Esophagus (tissue), 2 donors: ENCODE measurements at regions not wholly inside any gene's neighbourhood (a gene's known extent, or its start where the extent isn't known, plus 50 kb on each side); places are given as distances from the start of the nearest gene placed in this dataset.

Source experiments
- H3K27ac ChIP-seq, 2 donors: one replicate each; pipeline ENCODE4 v1.5.1; 2013; ENCODE audit warnings: low read depth in 2 of 2, mild to moderate bottlenecking in 2 of 2, inconsistent platforms in 1 of 2, low read length in 1 of 2, moderate library complexity in 1 of 2
- H3K27me3 ChIP-seq, 2 donors: one replicate each; pipeline ENCODE4 v1.6.1; 2013; ENCODE audit warnings: low read length in 2 of 2, control low read depth in 1 of 2, mild to moderate bottlenecking in 1 of 2; ENCODE audit not compliant: insufficient read depth in 2 of 2, control insufficient read depth in 1 of 2
- H3K36me3 ChIP-seq, 2 donors: one replicate each; pipeline ENCODE4 v1.6.1; 2013; ENCODE audit warnings: low read length in 1 of 2; ENCODE audit not compliant: control insufficient read depth in 2 of 2, insufficient read depth in 2 of 2
- H3K4me1 ChIP-seq, 2 donors: one replicate each; pipeline ENCODE4 v1.6.1; 2013; ENCODE audit warnings: low read length in 1 of 2; ENCODE audit not compliant: control insufficient read depth in 2 of 2, insufficient read depth in 2 of 2
- H3K4me3 ChIP-seq, 2 donors: one replicate each; pipeline ENCODE4 v1.5.1; 2013; ENCODE audit warnings: low read length in 2 of 2, mild to moderate bottlenecking in 2 of 2, low read depth in 1 of 2, moderate library complexity in 1 of 2
- H3K9me3 ChIP-seq, 2 donors: one replicate each; pipeline ENCODE4 v1.6.1; 2013; ENCODE audit warnings: mild to moderate bottlenecking in 2 of 2, low read depth in 1 of 2, low read length in 1 of 2, moderate library complexity in 1 of 2; ENCODE audit not compliant: control insufficient read depth in 2 of 2, insufficient read depth in 1 of 2
- WGBS, 2 donors: extraction: QIAGEN DNeasy Blood & Tissue Kit; methylation state at CpG; one replicate each; pipeline ENCODE4 v1.1.7; 2013; 5-methylcytosine and 5-hydroxymethylcytosine counted together
- donor health status: healthy with polysubstance abuse.
- donor health status: Bipolar disorder and iron deficiency.

- no peak overlapping the region for H3K4me3 ChIP-seq
- no peaks in the 10 kb centered on the region for H3K27me3 ChIP-seq
- no peaks in the 10 kb centered on the region for H3K36me3 ChIP-seq
- no peaks in the 10 kb centered on the region for H3K9me3 ChIP-seq
- no peak overlapping the region for H3K27ac ChIP-seq
- no peaks in the 10 kb centered on the region for H3K4me1 ChIP-seq
Measured at GRCh38 chr4:126710935-126711334, 921.8 kb upstream of the INTU start.

- peaks cover 0 to 3% of the 10 kb centered on the region in 2 donors for H3K9me3 ChIP-seq
- H3K36me3 ChIP-seq, result no peaks in the 10 kb centered on the region
- H3K4me1 ChIP-seq, result no peaks in the 10 kb centered on the region
- 90 to 93% methylated on average over 8 of the region's 8 CpGs for WGBS, 2 donors
- H3K4me3 ChIP-seq, result no peak overlapping the region
- H3K27me3 ChIP-seq, result no peaks in the 10 kb centered on the region
- no peak overlapping the region for H3K27ac ChIP-seq
Measured at GRCh38 chr4:126715067-126715466, 917.7 kb upstream of the INTU start.

- WGBS, 2 donors, result 88 to 93% methylated on average over 3 of the region's 3 CpGs
- Histone ChIP-seq H3K4me1 (no peaks in the 10 kb centered on the region), H3K4me3 (no peak overlapping the region), H3K9me3 (peaks cover 0 to 3% of the 10 kb centered on the region in 2 donors), H3K27me3 (no peaks in the 10 kb centered on the region), H3K27ac (no peak overlapping the region), H3K36me3 (no peaks in the 10 kb centered on the region)
Measured at GRCh38 chr4:126715681-126716080, 917.1 kb upstream of the INTU start.

- Histone ChIP-seq H3K9me3 (peaks cover 0 to 3% of the 10 kb centered on the region in 2 donors), H3K4me1 (no peaks in the 10 kb centered on the region), H3K36me3 (no peaks in the 10 kb centered on the region), H3K4me3 (no peak overlapping the region), H3K27me3 (peaks cover 0 to 2% of the 10 kb centered on the region in 2 donors), H3K27ac (no peak overlapping the region)
- 40 to 49% methylated on average over 4 of the region's 4 CpGs for WGBS, 2 donors
Measured at GRCh38 chr4:126718136-126718535, 914.6 kb upstream of the INTU start.

- Histone ChIP-seq H3K36me3 (no peaks in the 10 kb centered on the region), H3K27ac (no peak overlapping the region), H3K9me3 (peaks cover 0 to 3% of the 10 kb centered on the region in 2 donors), H3K27me3 (peaks cover 0 to 2% of the 10 kb centered on the region in 2 donors), H3K4me1 (no peaks in the 10 kb centered on the region), H3K4me3 (no peak overlapping the region)
- WGBS, 2 donors, result 79 to 83% methylated on average over 3 of the region's 3 CpGs
Measured at GRCh38 chr4:126719852-126720251, 912.9 kb upstream of the INTU start.

GRCh38 chr4:126725906-126726305 is 906.9 kb upstream of the INTU start:
- no peak overlapping the region for H3K27ac ChIP-seq
- peaks cover 0 to 2% of the 10 kb centered on the region in 2 donors for H3K27me3 ChIP-seq
- no peaks in the 10 kb centered on the region for H3K36me3 ChIP-seq
- no peak overlapping the region for H3K4me3 ChIP-seq
- H3K9me3 ChIP-seq, result no peaks in the 10 kb centered on the region
- H3K4me1 ChIP-seq, result no peaks in the 10 kb centered on the region

- 82 to 95% methylated on average over 1 of the region's 1 CpG for WGBS, 2 donors
- H3K27ac ChIP-seq, result no peak overlapping the region
- H3K9me3 ChIP-seq, result no peaks in the 10 kb centered on the region
- no peaks in the 10 kb centered on the region for H3K36me3 ChIP-seq
- no peaks in the 10 kb centered on the region for H3K27me3 ChIP-seq
- H3K4me1 ChIP-seq, result no peaks in the 10 kb centered on the region
- no peak overlapping the region for H3K4me3 ChIP-seq
Measured at GRCh38 chr4:126727461-126727860, 905.3 kb upstream of the INTU start.

GRCh38 chr4:126731062-126731461 is 901.7 kb upstream of the INTU start:
- Histone ChIP-seq H3K4me1 (no peaks in the 10 kb centered on the region), H3K36me3 (no peaks in the 10 kb centered on the region), H3K27me3 (no peaks in the 10 kb centered on the region), H3K4me3 (no peak overlapping the region), H3K9me3 (no peaks in the 10 kb centered on the region), H3K27ac (no peak overlapping the region)
- 92 to 93% methylated on average over 2 of the region's 2 CpGs for WGBS, 2 donors

GRCh38 chr4:126733301-126733700 is 899.5 kb upstream of the INTU start:
- no peaks in the 10 kb centered on the region for H3K27me3 ChIP-seq
- H3K4me3 ChIP-seq, result no peak overlapping the region
- 51 to 55% methylated on average over 3 of the region's 3 CpGs for WGBS, 2 donors
- no peaks in the 10 kb centered on the region for H3K36me3 ChIP-seq
- no peaks in the 10 kb centered on the region for H3K4me1 ChIP-seq
- H3K9me3 ChIP-seq, result no peaks in the 10 kb centered on the region
- H3K27ac ChIP-seq, result no peak overlapping the region

- Histone ChIP-seq H3K27ac (no peak overlapping the region), H3K4me3 (no peak overlapping the region), H3K27me3 (no peaks in the 10 kb centered on the region), H3K36me3 (no peaks in the 10 kb centered on the region), H3K9me3 (no peaks in the 10 kb centered on the region), H3K4me1 (no peaks in the 10 kb centered on the region)
- WGBS, 2 donors, result 37 to 64% methylated on average over 2 of the region's 2 CpGs
Measured at GRCh38 chr4:126734465-126734864, 898.3 kb upstream of the INTU start.
